ENCODE measurements at regions not wholly inside any gene's neighbourhood (a gene's known extent, or its start where the extent isn't known, plus 50 kb on each side); places are given as distances from the start of the nearest gene placed in this dataset.

GRCh38 chr10:35752469-35753461 is 110.7 kb upstream of the FZD8 start:
- H3K4me2 ChIP-seq (ENCODE audit: insufficient read depth in 1 of 2, low read depth in 2 of 2, low read length in 2 of 2), result no peak overlapping the region
- POLR2A ChIA-PET (ENCODE audit: partially characterized antibody), result no interaction called here
- H3K4ac ChIP-seq (replicated peaks; ENCODE audit: insufficient read length, low read depth, low read length), result no peak overlapping the region
- H4K20me1 ChIP-seq (replicated peaks in 1 of 2; ENCODE audit: control insufficient read depth in 1 of 2, insufficient read depth in 2 of 2, low read length in 2 of 2), result no peaks in the 10 kb centered on the region
- no peak overlapping the region for H3K4me3 ChIP-seq (ENCODE audit: extremely low read depth in 1 of 4, insufficient read depth in 2 of 4, low read depth in 3 of 4, low read length in 4 of 4)
- no peak overlapping the region for H3K23ac ChIP-seq (ENCODE audit: insufficient read length)
- no peak for DNase-seq (ENCODE audit: low read depth in 1 of 2, low spot score in 2 of 2)
- H4K8ac ChIP-seq (ENCODE audit: extremely low read depth, insufficient read depth, low read length), result no peak overlapping the region
- no peak overlapping the region for H2AK5ac ChIP-seq (ENCODE audit: low read depth, low read length)
- H3K4me1 ChIP-seq (replicated peaks in 1 of 4; ENCODE audit: control insufficient read depth in 3 of 4, insufficient read depth in 4 of 4, low read length in 3 of 4), result no peaks in the 10 kb centered on the region
- no peak overlapping the region for H2BK5ac ChIP-seq (ENCODE audit: low read depth, low read length)
- no peak overlapping the region for H3K14ac ChIP-seq (ENCODE audit: insufficient read length)
- H3K36me3 ChIP-seq (ENCODE audit: control insufficient read depth in 2 of 4, insufficient read depth in 4 of 4, low read length in 3 of 4), result no peaks in the 10 kb centered on the region
- no peaks in the 10 kb centered on the region for H3K23me2 ChIP-seq (ENCODE audit: low read depth, low read length)
- FAIRE-seq, result no peak
- no peak overlapping the region for H2AFZ ChIP-seq (ENCODE audit: low read length)
- CTCF ChIA-PET (ENCODE audit: partially characterized antibody), result interaction anchor here (0.6 to 0.7 kb wide), 2 partner anchors 147 to 518 kb away, joined by 3 to 4 read pairs; no protein-coding TSS in a partner anchor
- WGBS, 2 experiments (ENCODE audit: extremely low coverage in 1 of 2, insufficient coverage in 1 of 2, insufficient read length in 1 of 2, insufficient replicate concordance in 2 of 2, low coverage in 1 of 2, low lambda C conversion rate in 2 of 2, missing lambda C conversion rate in 1 of 2), result 94% methylated on average over 11 of the region's 11 CpGs; no CpG with 5 or more reads in 1 of the 2 experiments
- no peak overlapping the region for H2BK15ac ChIP-seq (ENCODE audit: low read length)
- no peak overlapping the region for H2BK120ac ChIP-seq (replicated peaks; ENCODE audit: low read depth, low read length)
- H2BK20ac ChIP-seq (ENCODE audit: low read length), result no peak overlapping the region
- no peak overlapping the region for H4K5ac ChIP-seq (ENCODE audit: insufficient read length, low read depth, low read length)
- no peaks in the 10 kb centered on the region for H3K27me3 ChIP-seq (replicated peaks in 1 of 4; ENCODE audit: control insufficient read depth in 3 of 4, extremely low read depth in 1 of 4, insufficient read depth in 3 of 4, low read length in 3 of 4)
- no peak overlapping the region for H4K91ac ChIP-seq (replicated peaks; ENCODE audit: insufficient read length, low read length)
- H3K56ac ChIP-seq (replicated peaks; ENCODE audit: insufficient read length, low read depth, low read length), result no peak overlapping the region
- H3K27ac ChIP-seq (ENCODE audit: low read depth, low read length), result no peak overlapping the region
- no peaks in the 10 kb centered on the region for H3K79me2 ChIP-seq (ENCODE audit: control insufficient read depth in 1 of 2, insufficient read depth in 2 of 2, low read length in 2 of 2)
- H3K9ac ChIP-seq (replicated peaks in 1 of 4; ENCODE audit: extremely low read depth in 1 of 4, low read depth in 3 of 4, low read length in 3 of 4), result no peak overlapping the region
- no peak overlapping the region for H3K18ac ChIP-seq (ENCODE audit: extremely low read depth, low read length)
- H3K79me1 ChIP-seq (ENCODE audit: low read depth, low read length), result no peaks in the 10 kb centered on the region
- no peak overlapping the region for H2BK12ac ChIP-seq (ENCODE audit: low read depth, low read length)
- H3K9me3 ChIP-seq (ENCODE audit: insufficient read depth in 2 of 2, low read depth in 1 of 2, low read length in 1 of 2), result no peaks in the 10 kb centered on the region
- TF ChIP-seq, protein P1, sequence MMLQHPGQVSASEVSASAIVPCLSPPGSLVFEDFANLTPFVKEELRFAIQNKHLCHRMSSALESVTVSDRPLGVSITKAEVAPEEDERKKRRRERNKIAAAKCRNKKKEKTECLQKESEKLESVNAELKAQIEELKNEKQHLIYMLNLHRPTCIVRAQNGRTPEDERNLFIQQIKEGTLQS (IDR thresholded peaks at IDR 0.05; ENCODE audit: insufficient read depth, low read depth, low read length), result no peak
- no peak for TF ChIP-seq SUZ12 (IDR thresholded peaks at IDR 0.05; ENCODE audit: low read length)
- TF ChIP-seq CHD2 (IDR thresholded peaks at IDR 0.05; ENCODE audit: low read length), result no peak
- no peak for TF ChIP-seq CEBPB (IDR thresholded peaks at IDR 0.05; ENCODE audit: low read depth, low read length)
- TF ChIP-seq MAFK (IDR thresholded peaks at IDR 0.05; ENCODE audit: low read depth, low read length), result no peak
- TF ChIP-seq GTF2F1 (IDR thresholded peaks at IDR 0.05; ENCODE audit: borderline replicate concordance, low read depth, low read length), result no peak
- no peak for TF ChIP-seq MAX (IDR thresholded peaks at IDR 0.05)
- no peak for TF ChIP-seq TEAD4 (IDR thresholded peaks at IDR 0.05; ENCODE audit: low read depth, low read length)
- TF ChIP-seq SIX5 (IDR thresholded peaks at IDR 0.05; ENCODE audit: low read depth, low read length), result no peak
- TF ChIP-seq KDM4A (IDR thresholded peaks at IDR 0.05; ENCODE audit: low read depth, low read length, severe bottlenecking), result no peak
